Progenitor cell of endocrine pancreas (in vitro differentiated cells): ENCODE measurements at regions not wholly inside any gene's neighbourhood (a gene's known extent, or its start where the extent isn't known, plus 50 kb on each side); places are given as distances from the start of the nearest gene placed in this dataset.
"Not testable (repeated sequence)": the region's sequence is repeated elsewhere in the genome, so short reads cannot be mapped to it uniquely, and the experiment has no call there.

ENCODE experiments used
- DNase-seq: peaks from one replicate; pipeline ENCODE4 v3.0.0; 2021; ENCODE audit warnings: low spot score; ENCODE audit not compliant: unreplicated experiment
- H3K27ac Mint-ChIP-seq: 2 replicates; pipeline ENCODE4 v1.8.0; 2021; ENCODE audit warnings: mild to moderate bottlenecking, moderate library complexity, mixed read lengths
- H3K27me3 Mint-ChIP-seq: 2 replicates; pipeline ENCODE4 v1.8.0; 2021; ENCODE audit warnings: mixed read lengths
- H3K36me3 Mint-ChIP-seq: 2 replicates; pipeline ENCODE4 v1.8.0; 2022; ENCODE audit warnings: mixed read lengths; ENCODE audit not compliant: insufficient read depth
- H3K4me1 Mint-ChIP-seq: 2 replicates; pipeline ENCODE4 v1.8.0; 2021; ENCODE audit warnings: low read depth, mixed read lengths
- H3K4me3 Mint-ChIP-seq: 2 replicates; pipeline ENCODE4 v1.8.0; 2021; ENCODE audit warnings: low read depth, mild to moderate bottlenecking, moderate library complexity, mixed read lengths
- H3K9me3 Mint-ChIP-seq: 2 replicates; pipeline ENCODE4 v1.8.0; 2021; ENCODE audit warnings: low read depth, mixed read lengths
- TF ChIP-seq, protein P1 (sequence below): fragments of 200-600 bp; sonication (generic); IDR thresholded peaks from one replicate; pipeline ENCODE4 v1.5.0; 2021; ENCODE audit warnings: antibody characterized with exemption, mild to moderate bottlenecking; ENCODE audit not compliant: unreplicated experiment

- Mint-ChIP-seq H3K4me1 (no peaks in the 10 kb centered on the region), H3K9me3 (no peaks in the 10 kb centered on the region), H3K4me3 (no peak overlapping the region), H3K27me3 (no peaks in the 10 kb centered on the region), H3K36me3 (no peaks in the 10 kb centered on the region), H3K27ac (no peak overlapping the region)
- DNase-seq, result no peak
- TF ChIP-seq, protein P1, sequence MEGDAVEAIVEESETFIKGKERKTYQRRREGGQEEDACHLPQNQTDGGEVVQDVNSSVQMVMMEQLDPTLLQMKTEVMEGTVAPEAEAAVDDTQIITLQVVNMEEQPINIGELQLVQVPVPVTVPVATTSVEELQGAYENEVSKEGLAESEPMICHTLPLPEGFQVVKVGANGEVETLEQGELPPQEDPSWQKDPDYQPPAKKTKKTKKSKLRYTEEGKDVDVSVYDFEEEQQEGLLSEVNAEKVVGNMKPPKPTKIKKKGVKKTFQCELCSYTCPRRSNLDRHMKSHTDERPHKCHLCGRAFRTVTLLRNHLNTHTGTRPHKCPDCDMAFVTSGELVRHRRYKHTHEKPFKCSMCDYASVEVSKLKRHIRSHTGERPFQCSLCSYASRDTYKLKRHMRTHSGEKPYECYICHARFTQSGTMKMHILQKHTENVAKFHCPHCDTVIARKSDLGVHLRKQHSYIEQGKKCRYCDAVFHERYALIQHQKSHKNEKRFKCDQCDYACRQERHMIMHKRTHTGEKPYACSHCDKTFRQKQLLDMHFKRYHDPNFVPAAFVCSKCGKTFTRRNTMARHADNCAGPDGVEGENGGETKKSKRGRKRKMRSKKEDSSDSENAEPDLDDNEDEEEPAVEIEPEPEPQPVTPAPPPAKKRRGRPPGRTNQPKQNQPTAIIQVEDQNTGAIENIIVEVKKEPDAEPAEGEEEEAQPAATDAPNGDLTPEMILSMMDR, result no peak
Measured at GRCh38 chr6:67449602-67450001, 1185.5 kb upstream of the ADGRB3 start.

DNA sequence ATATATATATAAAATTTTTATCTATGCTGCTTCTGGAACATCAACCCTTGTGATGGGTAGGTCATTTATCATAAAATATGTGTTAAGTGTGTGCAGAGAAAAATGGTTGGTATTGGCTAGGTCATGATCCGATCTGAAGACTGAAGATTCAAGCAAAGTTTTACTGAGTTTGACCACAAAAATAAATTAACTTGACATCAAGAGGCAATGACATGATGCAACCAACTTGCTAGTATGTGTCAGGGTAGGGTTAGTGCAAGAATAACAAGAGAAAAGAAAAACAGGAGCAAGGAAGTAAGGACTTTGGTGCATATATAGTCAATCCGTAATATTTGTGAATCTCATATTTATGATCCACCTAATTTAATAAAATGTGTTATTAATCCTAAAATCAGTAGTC, 1202.0 kb upstream of the ADGRB3 start:
- H3K9me3 Mint-ChIP-seq, result no peaks in the 10 kb centered on the region
- DNase-seq, result no peak
- H3K4me1 Mint-ChIP-seq, result peaks cover 2% of the 10 kb centered on the region
- H3K27me3 Mint-ChIP-seq, result no peaks in the 10 kb centered on the region
- H3K36me3 Mint-ChIP-seq, result no peaks in the 10 kb centered on the region
- H3K4me3 Mint-ChIP-seq, result no peak overlapping the region
- TF ChIP-seq, protein P1, result no peak
- no peak overlapping the region for H3K27ac Mint-ChIP-seq

DNA sequence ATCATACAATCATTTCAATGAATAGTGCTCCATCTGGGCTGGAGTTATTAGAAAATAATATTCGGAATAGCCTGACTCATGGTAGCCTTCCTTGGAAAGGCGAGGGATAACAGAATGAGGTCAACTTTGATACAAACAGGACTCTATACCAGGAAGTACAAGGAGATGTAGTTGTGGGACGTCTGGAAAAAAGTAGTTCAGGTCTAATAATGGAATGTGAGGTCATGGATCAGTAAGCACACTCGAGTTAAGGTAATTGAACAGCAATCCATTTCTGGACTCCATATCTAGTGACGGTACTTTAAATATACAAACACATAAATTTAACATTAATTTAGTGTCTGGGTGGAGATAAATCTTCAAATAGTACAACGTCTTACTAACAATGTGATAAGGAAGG, 1204.0 kb upstream of the ADGRB3 start:
- TF ChIP-seq, protein P1, result no peak
- no peak overlapping the region for H3K27ac Mint-ChIP-seq
- DNase-seq, result no peak

DNA sequence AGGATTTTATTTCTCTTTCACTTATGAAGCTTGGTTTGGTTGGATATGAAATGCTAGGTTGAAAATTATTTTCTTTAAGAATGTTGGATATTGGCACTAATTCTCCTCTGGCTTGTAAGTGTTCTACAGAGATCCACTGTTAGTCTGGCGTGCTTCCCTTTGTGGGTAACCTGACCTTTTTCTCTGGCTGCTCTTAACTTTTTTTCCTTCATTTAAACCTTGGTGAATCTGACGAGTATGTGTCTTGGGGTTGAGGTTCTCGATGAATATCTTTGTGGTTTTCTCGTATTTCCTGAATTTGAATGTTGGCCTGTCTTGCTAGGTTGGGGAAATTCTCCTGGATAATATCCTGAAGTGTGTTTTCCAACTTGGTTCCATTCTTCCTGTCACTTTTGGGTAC, 1208.4 kb upstream of the ADGRB3 start:
- not testable (repeated sequence) for H3K4me1 Mint-ChIP-seq

More for the DNA sequence above, 1204.0 kb upstream of the ADGRB3 start:
- Mint-ChIP-seq H3K9me3 (no peaks in the 10 kb centered on the region), H3K4me1 (peaks cover 1% of the 10 kb centered on the region), H3K27me3 (no peaks in the 10 kb centered on the region), H3K4me3 (no peak overlapping the region), H3K36me3 (no peaks in the 10 kb centered on the region)

DNA sequence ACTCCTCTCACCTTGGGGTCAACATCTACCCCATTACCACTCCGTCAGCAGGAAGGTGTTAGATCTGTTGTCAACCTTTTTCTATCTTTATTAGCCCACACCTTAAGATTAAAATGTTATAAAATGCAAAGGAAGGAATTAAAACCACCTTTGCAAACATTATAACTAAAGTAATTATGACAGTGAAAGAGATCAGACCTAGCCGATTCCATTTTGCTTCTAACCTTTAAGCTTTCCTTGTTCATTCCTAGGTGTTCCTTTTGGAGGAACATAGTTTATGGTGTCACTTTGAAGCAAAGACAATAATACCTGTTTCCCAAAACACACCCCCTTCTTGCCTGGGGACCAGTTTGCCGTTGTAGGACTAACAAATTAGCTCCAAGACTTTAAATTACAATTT, 1223.0 kb upstream of the ADGRB3 start:
- TF ChIP-seq, protein P1, result no peak
- Mint-ChIP-seq H3K27me3 (no peaks in the 10 kb centered on the region), H3K4me3 (no peak overlapping the region), H3K36me3 (no peaks in the 10 kb centered on the region), H3K4me1 (peaks cover 2% of the 10 kb centered on the region), H3K27ac (no peak overlapping the region), H3K9me3 (no peaks in the 10 kb centered on the region)
- DNase-seq, result no peak

More for the DNA sequence above, 1208.4 kb upstream of the ADGRB3 start:
- not testable (repeated sequence) for H3K4me3 Mint-ChIP-seq, H3K27ac Mint-ChIP-seq, DNase-seq, H3K36me3 Mint-ChIP-seq, H3K27me3 Mint-ChIP-seq
- peaks cover 17% of the 10 kb centered on the region for H3K9me3 Mint-ChIP-seq

- peaks cover under 1% of the 10 kb centered on the region for H3K9me3 Mint-ChIP-seq
- no peaks in the 10 kb centered on the region for H3K27me3 Mint-ChIP-seq
- TF ChIP-seq, protein P1, result no peak
- H3K4me1 Mint-ChIP-seq, result peaks cover 2% of the 10 kb centered on the region
- no peaks in the 10 kb centered on the region for H3K36me3 Mint-ChIP-seq
- H3K27ac Mint-ChIP-seq, result no peak overlapping the region
- no peak overlapping the region for H3K4me3 Mint-ChIP-seq
- DNase-seq, result no peak
Measured at GRCh38 chr6:67411036-67411435, 1224.0 kb upstream of the ADGRB3 start.
